ENCODE measurements at regions not wholly inside any gene's neighbourhood (a gene's known extent, or its start where the extent isn't known, plus 50 kb on each side); places are given as distances from the start of the nearest gene placed in this dataset.

DNA sequence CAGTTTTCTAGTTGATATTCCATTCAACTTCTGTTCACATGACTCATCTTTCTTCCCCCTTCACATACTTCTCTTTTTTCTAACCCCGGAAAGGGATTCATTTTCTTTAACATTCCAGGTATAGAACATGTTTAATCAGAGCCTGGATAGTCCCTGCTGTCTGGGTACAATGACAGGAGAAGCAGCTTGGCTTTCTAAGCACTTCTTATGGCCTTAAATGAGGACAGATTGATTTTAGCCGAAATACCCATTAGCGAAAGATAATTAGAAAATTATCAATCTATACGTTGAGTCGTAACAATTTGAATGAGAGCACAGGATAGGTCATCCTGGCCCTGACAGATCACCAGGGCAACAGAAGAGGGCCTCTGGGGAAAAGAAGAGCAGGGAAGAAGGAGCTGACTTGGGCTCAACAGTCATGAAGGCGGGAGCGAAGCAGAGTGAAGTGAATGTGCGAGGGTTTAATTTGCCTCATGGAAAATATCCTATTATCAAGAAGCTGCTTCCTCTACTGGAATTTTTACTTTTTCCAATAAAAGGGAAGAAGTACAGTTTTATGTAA, 62.2 kb downstream of the PPP1R2C start:
- TF ChIP-seq CTCF (IDR thresholded peaks at IDR 0.05) (peak in 1 of 6 experiments; percentile 1), POLR2A (IDR thresholded peaks at IDR 0.05) (no peak)

Data from Peyer's patch (tissue), 4 donors.